CD4-positive, CD25-positive, alpha-beta regulatory T cell (primary cell): ENCODE measurements at regions not wholly inside any gene's neighbourhood (a gene's known extent, or its start where the extent isn't known, plus 50 kb on each side); places are given as distances from the start of the nearest gene placed in this dataset.

Experiments
- ATAC-seq, 2 donors: fragments of 150-1000 bp; cut with Tn5 transposase; one replicate each; pipeline ENCODE4 v1.10.0; 2021; ENCODE audit warnings: low read depth in 2 of 2, moderate number of reproducible peaks in 2 of 2, moderate library complexity in 1 of 2
- DNase-seq, 3 donors: peaks; one replicate each; pipeline versions ENCODE4 v3.0.0 to v3.0.0-alpha.2; 2012 to 2022; ENCODE audit warnings: mixed read lengths in 1 of 3
- H3K27ac ChIP-seq: one replicate; pipeline ENCODE4 v1.7.0; 2013; ENCODE audit warnings: mild to moderate bottlenecking, low read length; ENCODE audit not compliant: insufficient read depth, poor library complexity, severe bottlenecking
- H3K27me3 ChIP-seq: one replicate; pipeline ENCODE4 v1.7.0; 2013; ENCODE audit warnings: low read length; ENCODE audit not compliant: control insufficient read depth, insufficient read depth
- H3K36me3 ChIP-seq: one replicate; pipeline ENCODE4 v1.7.0; 2013; ENCODE audit warnings: mild to moderate bottlenecking, low read length, moderate library complexity; ENCODE audit not compliant: control insufficient read depth, insufficient read depth
- H3K4me1 ChIP-seq: 2 replicates; pipeline ENCODE4 v1.7.0; 2013; ENCODE audit warnings: mild to moderate bottlenecking, low read length; ENCODE audit not compliant: insufficient read depth, control insufficient read depth, poor library complexity, severe bottlenecking
- H3K4me3 ChIP-seq: one replicate; pipeline ENCODE4 v1.7.0; 2013; ENCODE audit warnings: low read depth, mild to moderate bottlenecking, low read length, moderate library complexity
- H3K9me3 ChIP-seq, 2 experiments: 1 replicate in 1 of 2; 2 replicates in 1 of 2; pipeline ENCODE4 v1.7.0; 2013; ENCODE audit warnings: low read length in 2 of 2, mild to moderate bottlenecking in 1 of 2, moderate library complexity in 1 of 2; ENCODE audit not compliant: control insufficient read depth in 2 of 2
- H3K27ac Mint-ChIP-seq, 3 donors: one replicate each; pipeline ENCODE4 v1.8.0; 2020 to 2022; ENCODE audit warnings: mild to moderate bottlenecking in 3 of 3, mixed read lengths in 3 of 3, moderate library complexity in 2 of 3
- H3K27me3 Mint-ChIP-seq: one replicate; pipeline ENCODE4 v1.8.0; 2022; ENCODE audit warnings: mild to moderate bottlenecking, mixed read lengths
- H3K36me3 Mint-ChIP-seq: one replicate; pipeline ENCODE4 v1.8.0; 2020; ENCODE audit warnings: mixed read lengths
- H3K4me1 Mint-ChIP-seq, 4 donors: one replicate each; pipeline ENCODE4 v1.8.0; 2020 to 2022; ENCODE audit warnings: mixed read lengths in 4 of 4, mild to moderate bottlenecking in 1 of 4
- H3K4me3 Mint-ChIP-seq, 4 donors: one replicate each; pipeline ENCODE4 v1.8.0; 2020 to 2022; ENCODE audit warnings: mild to moderate bottlenecking in 4 of 4, mixed read lengths in 4 of 4, moderate library complexity in 3 of 4
- H3K9me3 Mint-ChIP-seq, 7 donors: one replicate each; pipeline ENCODE4 v1.8.0; 2020 to 2022; ENCODE audit warnings: mixed read lengths in 7 of 7, mild to moderate bottlenecking in 3 of 7, moderate library complexity in 2 of 7

- ATAC-seq (no peak), DNase-seq (no peak)
- Mint-ChIP-seq H3K9me3 (peaks cover 0 to 3% (median 0%) of the 10 kb centered on the region in 7 donors), H3K27ac (no peak overlapping the region), H3K27me3 (no peaks in the 10 kb centered on the region), H3K4me3 (no peak overlapping the region), H3K36me3 (no peaks in the 10 kb centered on the region), H3K4me1 (no peaks in the 10 kb centered on the region)
- Histone ChIP-seq H3K9me3 (no peaks in the 10 kb centered on the region), H3K4me3 (no peak overlapping the region), H3K27me3 (no peaks in the 10 kb centered on the region), H3K27ac (no peak overlapping the region), H3K4me1 (no peaks in the 10 kb centered on the region), H3K36me3 (no peaks in the 10 kb centered on the region)
These were observed 360.8 kb upstream of the ZFHX3 start for GRCh38 chr16:73408716-73409115.

- Histone ChIP-seq H3K9me3 (no peaks in the 10 kb centered on the region), H3K27me3 (no peaks in the 10 kb centered on the region), H3K27ac (no peak overlapping the region), H3K4me3 (no peak overlapping the region), H3K4me1 (no peaks in the 10 kb centered on the region), H3K36me3 (no peaks in the 10 kb centered on the region)
- Mint-ChIP-seq H3K4me3 (no peak overlapping the region), H3K4me1 (no peaks in the 10 kb centered on the region), H3K9me3 (peaks cover 0 to 3% (median 0%) of the 10 kb centered on the region in 7 donors), H3K27ac (no peak overlapping the region), H3K27me3 (no peaks in the 10 kb centered on the region), H3K36me3 (no peaks in the 10 kb centered on the region)
- DNase-seq (no peak), ATAC-seq (no peak)
These were observed 360.4 kb upstream of the ZFHX3 start for GRCh38 chr16:73408311-73408710.

- Mint-ChIP-seq H3K27ac (no peak overlapping the region), H3K36me3 (no peaks in the 10 kb centered on the region), H3K9me3 (peaks cover 0 to 3% (median 0%) of the 10 kb centered on the region in 7 donors), H3K4me3 (no peak overlapping the region), H3K27me3 (no peaks in the 10 kb centered on the region), H3K4me1 (no peaks in the 10 kb centered on the region)
- no peaks in the 10 kb centered on the region for H3K9me3 ChIP-seq
- no peaks in the 10 kb centered on the region for H3K36me3 ChIP-seq
- H3K4me1 ChIP-seq, result no peaks in the 10 kb centered on the region
- H3K27ac ChIP-seq, result no peak overlapping the region
- H3K27me3 ChIP-seq, result no peaks in the 10 kb centered on the region
- H3K4me3 ChIP-seq, result no peak overlapping the region
- no peak for DNase-seq
- no peak for ATAC-seq
These were observed 357.9 kb upstream of the ZFHX3 start for GRCh38 chr16:73405851-73406250.

GRCh38 chr16:73404001-73404400 lies 356.1 kb upstream of the ZFHX3 start:
- Histone ChIP-seq H3K27me3 (no peaks in the 10 kb centered on the region), H3K27ac (no peak overlapping the region), H3K36me3 (no peaks in the 10 kb centered on the region), H3K9me3 (no peaks in the 10 kb centered on the region), H3K4me1 (no peaks in the 10 kb centered on the region), H3K4me3 (no peak overlapping the region)
- H3K36me3 Mint-ChIP-seq, result no peaks in the 10 kb centered on the region
- H3K9me3 Mint-ChIP-seq, result peaks cover 0 to 2% (median 0%) of the 10 kb centered on the region in 7 donors
- DNase-seq (no peak), ATAC-seq (no peak)
- no peak overlapping the region for H3K4me3 Mint-ChIP-seq
- no peak overlapping the region for H3K27ac Mint-ChIP-seq
- no peaks in the 10 kb centered on the region for H3K27me3 Mint-ChIP-seq
- H3K4me1 Mint-ChIP-seq, result no peaks in the 10 kb centered on the region

- Mint-ChIP-seq H3K36me3 (no peaks in the 10 kb centered on the region), H3K4me3 (no peak overlapping the region), H3K27me3 (no peaks in the 10 kb centered on the region), H3K27ac (no peak overlapping the region), H3K9me3 (peaks cover 0 to 2% (median 0%) of the 10 kb centered on the region in 7 donors), H3K4me1 (no peaks in the 10 kb centered on the region)
- Histone ChIP-seq H3K27me3 (no peaks in the 10 kb centered on the region), H3K4me1 (no peaks in the 10 kb centered on the region), H3K9me3 (no peaks in the 10 kb centered on the region), H3K4me3 (no peak overlapping the region), H3K27ac (no peak overlapping the region), H3K36me3 (no peaks in the 10 kb centered on the region)
- DNase-seq (no peak), ATAC-seq (no peak)
These were observed 355.4 kb upstream of the ZFHX3 start for GRCh38 chr16:73403291-73403690.

GRCh38 chr16:73400951-73401350 lies 353.0 kb upstream of the ZFHX3 start:
- Mint-ChIP-seq H3K4me1 (no peaks in the 10 kb centered on the region), H3K27me3 (no peaks in the 10 kb centered on the region), H3K36me3 (no peaks in the 10 kb centered on the region), H3K27ac (no peak overlapping the region), H3K4me3 (no peak overlapping the region), H3K9me3 (peaks cover 0 to 2% (median 0%) of the 10 kb centered on the region in 7 donors)
- Histone ChIP-seq H3K27ac (no peak overlapping the region), H3K4me3 (no peak overlapping the region), H3K9me3 (no peaks in the 10 kb centered on the region), H3K4me1 (no peaks in the 10 kb centered on the region), H3K36me3 (no peaks in the 10 kb centered on the region), H3K27me3 (no peaks in the 10 kb centered on the region)
- ATAC-seq, result no peak
- DNase-seq, result no peak

GRCh38 chr16:73399997-73400396 lies 352.1 kb upstream of the ZFHX3 start:
- no peaks in the 10 kb centered on the region for H3K27me3 ChIP-seq
- H3K36me3 ChIP-seq, result no peaks in the 10 kb centered on the region
- H3K4me1 ChIP-seq, result no peaks in the 10 kb centered on the region
- Mint-ChIP-seq H3K9me3 (peaks cover 0 to 2% (median 0%) of the 10 kb centered on the region in 7 donors), H3K4me1 (no peaks in the 10 kb centered on the region), H3K27me3 (no peaks in the 10 kb centered on the region), H3K36me3 (no peaks in the 10 kb centered on the region), H3K27ac (no peak overlapping the region), H3K4me3 (no peak overlapping the region)
- H3K4me3 ChIP-seq, result no peak overlapping the region
- ATAC-seq (no peak), DNase-seq (no peak)
- H3K27ac ChIP-seq, result no peak overlapping the region
- no peaks in the 10 kb centered on the region for H3K9me3 ChIP-seq

- Histone ChIP-seq H3K4me3 (no peak overlapping the region), H3K27ac (no peak overlapping the region), H3K4me1 (no peaks in the 10 kb centered on the region), H3K36me3 (no peaks in the 10 kb centered on the region), H3K9me3 (no peaks in the 10 kb centered on the region), H3K27me3 (no peaks in the 10 kb centered on the region)
- Mint-ChIP-seq H3K9me3 (peaks cover 0 to 2% (median 0%) of the 10 kb centered on the region in 7 donors), H3K27ac (no peak overlapping the region), H3K4me3 (no peak overlapping the region), H3K36me3 (no peaks in the 10 kb centered on the region), H3K27me3 (no peaks in the 10 kb centered on the region), H3K4me1 (no peaks in the 10 kb centered on the region)
- DNase-seq (no peak), ATAC-seq (no peak)
These were observed 351.6 kb upstream of the ZFHX3 start for GRCh38 chr16:73399486-73399885.
